ENCODE measurements at regions not wholly inside any gene's neighbourhood (a gene's known extent, or its start where the extent isn't known, plus 50 kb on each side); places are given as distances from the start of the nearest gene placed in this dataset.

DNA sequence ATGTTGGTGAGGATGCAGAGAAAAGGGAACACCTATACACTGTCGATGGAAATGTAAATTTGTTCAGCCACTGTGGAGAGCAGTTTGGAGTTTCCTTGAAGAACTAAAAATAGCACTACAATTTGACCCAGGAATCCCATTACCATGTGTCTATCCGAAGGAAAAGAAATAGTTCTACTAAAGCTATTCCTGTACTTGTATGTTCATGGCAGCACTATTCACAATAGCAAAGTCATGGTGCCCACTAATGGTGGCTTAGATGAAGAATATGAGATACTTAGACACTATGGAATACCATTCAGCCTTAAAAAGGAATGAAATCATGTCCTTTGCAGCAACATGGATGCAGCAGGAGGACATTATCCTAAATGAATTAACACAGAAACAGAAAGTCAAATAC lies 50.2 kb upstream of the CAST start:
- ATAC-seq (ENCODE audit: low read depth) (no peak), DNase-seq (no peak)
- Mint-ChIP-seq H3K27me3 (peaks cover 19% of the 10 kb centered on the region), H3K4me1 (peaks cover 4% of the 10 kb centered on the region), H3K9me3 (no peaks in the 10 kb centered on the region), H3K36me3 (ENCODE audit: low read depth) (no peaks in the 10 kb centered on the region), H3K4me3 (no peak overlapping the region), H3K27ac (no peak overlapping the region)
- CTCF ChIA-PET, result interaction anchor here (0.8 kb wide), 1 partner anchor 75 kb away, joined by 3 read pairs; no protein-coding TSS in a partner anchor
- no peak for TF ChIP-seq CTCF (IDR thresholded peaks at IDR 0.05)
- intact Hi-C loops (cut with micrococcal nuclease), result no loop called here
- POLR2A ChIA-PET, result no interaction called here

Data from activated B cell treated with CpG ODN at 0.5 μM for 24 hours (primary cell).